ENCODE measurements at regions not wholly inside any gene's neighbourhood (a gene's known extent, or its start where the extent isn't known, plus 50 kb on each side); places are given as distances from the start of the nearest gene placed in this dataset.

GRCh38 chr6:126548300-126548699 is 208.4 kb downstream of the CENPW start:
- H3K4ac ChIP-seq (ENCODE audit: low read depth in 1 of 2, low read length in 2 of 2): no peak overlapping the region

GRCh38 chr6:126550323-126550722 is 210.4 kb downstream of the CENPW start:
- H2BK12ac ChIP-seq (ENCODE audit: low read length in 2 of 2): no peak overlapping the region
- no peak overlapping the region for H3K18ac ChIP-seq (ENCODE audit: low read depth in 1 of 2, low read length in 2 of 2)
- no peaks in the 10 kb centered on the region for H3K27me3 ChIP-seq (ENCODE audit: control insufficient read depth in 1 of 2, insufficient read depth in 1 of 2, low read length in 2 of 2)
- H3K4me1 ChIP-seq (ENCODE audit: control insufficient read depth, insufficient read depth, low read depth, low read length): no peaks in the 10 kb centered on the region
- H3K27ac ChIP-seq (ENCODE audit: low read length, poor library complexity, severe bottlenecking): no peak overlapping the region
- H2AK5ac ChIP-seq (ENCODE audit: low read length, severe bottlenecking): no peak overlapping the region
- no peak for DNase-seq
- WGBS: 93% methylated on average over 5 of the region's 5 CpGs
- H3K4ac ChIP-seq (ENCODE audit: low read depth in 1 of 2, low read length in 2 of 2): no peak overlapping the region
- no peak overlapping the region for H4K91ac ChIP-seq (ENCODE audit: low read length)
- H3K4me3 ChIP-seq (ENCODE audit: insufficient read depth in 1 of 2, low read depth in 1 of 2, low read length in 2 of 2): no peak overlapping the region
- no peak overlapping the region for H4K8ac ChIP-seq (ENCODE audit: low read length)
- H3K79me1 ChIP-seq (replicated peaks; ENCODE audit: low read length, poor library complexity, severe bottlenecking): no peaks in the 10 kb centered on the region
- H3K9ac ChIP-seq (ENCODE audit: low read length): no peak overlapping the region
- H3K4me2 ChIP-seq (ENCODE audit: low read length, poor library complexity, severe bottlenecking): no peak overlapping the region
- H2BK15ac ChIP-seq (ENCODE audit: low read depth, poor library complexity, severe bottlenecking): no peak overlapping the region
- H3K9me3 ChIP-seq (ENCODE audit: control insufficient read depth, low read length): no peaks in the 10 kb centered on the region
- H2AFZ ChIP-seq (ENCODE audit: low read depth, low read length): no peak overlapping the region
- no peak overlapping the region for H3K23ac ChIP-seq (ENCODE audit: low read length in 2 of 2)
- H2BK5ac ChIP-seq (ENCODE audit: low read depth, low read length, poor library complexity, severe bottlenecking): no peak overlapping the region
- no peak overlapping the region for H3K14ac ChIP-seq (ENCODE audit: low read length in 2 of 2)
- H2BK120ac ChIP-seq (ENCODE audit: low read depth, low read length): no peak overlapping the region
- H3K36me3 ChIP-seq (ENCODE audit: control insufficient read depth in 1 of 2, insufficient read depth in 2 of 2, low read depth in 1 of 2, low read length in 2 of 2): no peaks in the 10 kb centered on the region

More at GRCh38 chr6:126548300-126548699, 208.4 kb downstream of the CENPW start:
- no peak overlapping the region for H2BK15ac ChIP-seq (ENCODE audit: low read depth, poor library complexity, severe bottlenecking)
- no peak overlapping the region for H3K14ac ChIP-seq (ENCODE audit: low read length in 2 of 2)
- no peaks in the 10 kb centered on the region for H3K9me3 ChIP-seq (ENCODE audit: control insufficient read depth, low read length)
- H2AFZ ChIP-seq (ENCODE audit: low read depth, low read length): no peak overlapping the region
- no peaks in the 10 kb centered on the region for H3K27me3 ChIP-seq (ENCODE audit: control insufficient read depth in 1 of 2, insufficient read depth in 1 of 2, low read length in 2 of 2)
- no peak overlapping the region for H3K4me2 ChIP-seq (ENCODE audit: low read length, poor library complexity, severe bottlenecking)
- H3K27ac ChIP-seq (ENCODE audit: low read length, poor library complexity, severe bottlenecking): no peak overlapping the region
- H2BK5ac ChIP-seq (ENCODE audit: low read depth, low read length, poor library complexity, severe bottlenecking): no peak overlapping the region
- 76% methylated on average over 2 of the region's 2 CpGs for WGBS
- no peak overlapping the region for H4K8ac ChIP-seq (ENCODE audit: low read length)
- no peaks in the 10 kb centered on the region for H3K79me1 ChIP-seq (replicated peaks; ENCODE audit: low read length, poor library complexity, severe bottlenecking)
- H3K9ac ChIP-seq (ENCODE audit: low read length): peak overlapping the region; percentile 3
- H3K4me3 ChIP-seq (ENCODE audit: insufficient read depth in 1 of 2, low read depth in 1 of 2, low read length in 2 of 2): no peak overlapping the region
- no peak overlapping the region for H3K18ac ChIP-seq (ENCODE audit: low read depth in 1 of 2, low read length in 2 of 2)
- H3K36me3 ChIP-seq (ENCODE audit: control insufficient read depth in 1 of 2, insufficient read depth in 2 of 2, low read depth in 1 of 2, low read length in 2 of 2): no peaks in the 10 kb centered on the region
- H4K91ac ChIP-seq (ENCODE audit: low read length): no peak overlapping the region
- no peak overlapping the region for H2BK120ac ChIP-seq (ENCODE audit: low read depth, low read length)
- DNase-seq: no peak
- H2BK12ac ChIP-seq (ENCODE audit: low read length in 2 of 2): no peak overlapping the region
- H2AK5ac ChIP-seq (ENCODE audit: low read length, severe bottlenecking): no peak overlapping the region
- H3K23ac ChIP-seq (ENCODE audit: low read length in 2 of 2): no peak overlapping the region
- no peaks in the 10 kb centered on the region for H3K4me1 ChIP-seq (ENCODE audit: control insufficient read depth, insufficient read depth, low read depth, low read length)

- Histone ChIP-seq H3K27ac (ENCODE audit: low read length, poor library complexity, severe bottlenecking) (no peak overlapping the region), H3K9me3 (ENCODE audit: control insufficient read depth, low read length) (no peaks in the 10 kb centered on the region), H3K23ac (ENCODE audit: low read length in 2 of 2) (no peak overlapping the region), H2AFZ (ENCODE audit: low read depth, low read length) (no peak overlapping the region), H2BK12ac (ENCODE audit: low read length in 2 of 2) (no peak overlapping the region), H3K4me1 (ENCODE audit: control insufficient read depth, insufficient read depth, low read depth, low read length) (no peaks in the 10 kb centered on the region), H3K9ac (ENCODE audit: low read length) (no peak overlapping the region), H3K4me3 (ENCODE audit: insufficient read depth in 1 of 2, low read depth in 1 of 2, low read length in 2 of 2) (no peak overlapping the region), H4K8ac (ENCODE audit: low read length) (no peak overlapping the region), H3K14ac (ENCODE audit: low read length in 2 of 2) (no peak overlapping the region), H3K27me3 (ENCODE audit: control insufficient read depth in 1 of 2, insufficient read depth in 1 of 2, low read length in 2 of 2) (no peaks in the 10 kb centered on the region), H3K4me2 (ENCODE audit: low read length, poor library complexity, severe bottlenecking) (no peak overlapping the region), H3K36me3 (ENCODE audit: control insufficient read depth in 1 of 2, insufficient read depth in 2 of 2, low read depth in 1 of 2, low read length in 2 of 2) (no peaks in the 10 kb centered on the region), H2BK15ac (ENCODE audit: low read depth, poor library complexity, severe bottlenecking) (no peak overlapping the region), H2BK5ac (ENCODE audit: low read depth, low read length, poor library complexity, severe bottlenecking) (no peak overlapping the region), H3K18ac (ENCODE audit: low read depth in 1 of 2, low read length in 2 of 2) (no peak overlapping the region), H3K79me1 (replicated peaks; ENCODE audit: low read length, poor library complexity, severe bottlenecking) (no peaks in the 10 kb centered on the region), H3K4ac (ENCODE audit: low read depth in 1 of 2, low read length in 2 of 2) (no peak overlapping the region), H4K91ac (ENCODE audit: low read length) (no peak overlapping the region), H2BK120ac (ENCODE audit: low read depth, low read length) (no peak overlapping the region), H2AK5ac (ENCODE audit: low read length, severe bottlenecking) (no peak overlapping the region)
- WGBS: 92% methylated on average over 1 of the region's 1 CpG
- no peak for DNase-seq
These were observed 211.9 kb downstream of the CENPW start for GRCh38 chr6:126551832-126552231.

GRCh38 chr6:126553854-126554253 is 213.9 kb downstream of the CENPW start:
- Histone ChIP-seq H3K4me3 (ENCODE audit: insufficient read depth in 1 of 2, low read depth in 1 of 2, low read length in 2 of 2) (no peak overlapping the region), H4K91ac (ENCODE audit: low read length) (no peak overlapping the region), H3K27me3 (ENCODE audit: control insufficient read depth in 1 of 2, insufficient read depth in 1 of 2, low read length in 2 of 2) (no peaks in the 10 kb centered on the region), H4K8ac (ENCODE audit: low read length) (no peak overlapping the region), H3K79me1 (replicated peaks; ENCODE audit: low read length, poor library complexity, severe bottlenecking) (no peaks in the 10 kb centered on the region), H3K4me1 (ENCODE audit: control insufficient read depth, insufficient read depth, low read depth, low read length) (no peaks in the 10 kb centered on the region), H2AFZ (ENCODE audit: low read depth, low read length) (no peak overlapping the region), H2BK12ac (ENCODE audit: low read length in 2 of 2) (no peak overlapping the region), H3K9ac (ENCODE audit: low read length) (peak overlapping the region; percentile 5), H3K9me3 (ENCODE audit: control insufficient read depth, low read length) (no peaks in the 10 kb centered on the region), H3K23ac (ENCODE audit: low read length in 2 of 2) (no peak overlapping the region), H3K14ac (ENCODE audit: low read length in 2 of 2) (no peak overlapping the region), H3K18ac (ENCODE audit: low read depth in 1 of 2, low read length in 2 of 2) (no peak overlapping the region), H3K4ac (ENCODE audit: low read depth in 1 of 2, low read length in 2 of 2) (no peak overlapping the region), H3K27ac (ENCODE audit: low read length, poor library complexity, severe bottlenecking) (no peak overlapping the region), H2AK5ac (ENCODE audit: low read length, severe bottlenecking) (no peak overlapping the region), H2BK120ac (ENCODE audit: low read depth, low read length) (no peak overlapping the region), H2BK15ac (ENCODE audit: low read depth, poor library complexity, severe bottlenecking) (no peak overlapping the region), H2BK5ac (ENCODE audit: low read depth, low read length, poor library complexity, severe bottlenecking) (no peak overlapping the region), H3K36me3 (ENCODE audit: control insufficient read depth in 1 of 2, insufficient read depth in 2 of 2, low read depth in 1 of 2, low read length in 2 of 2) (no peaks in the 10 kb centered on the region), H3K4me2 (ENCODE audit: low read length, poor library complexity, severe bottlenecking) (no peak overlapping the region)
- no CpG with 5 or more reads among the region's 1 CpG for WGBS
- DNase-seq: no peak

Measured in mesenchymal stem cell (in vitro differentiated cells and primary cell).